ENCODE measurements at regions not wholly inside any gene's neighbourhood (a gene's known extent, or its start where the extent isn't known, plus 50 kb on each side); places are given as distances from the start of the nearest gene placed in this dataset.
"Not testable (repeated sequence)": the region's sequence is repeated elsewhere in the genome, so short reads cannot be mapped to it uniquely, and the experiment has no call there.

DNA sequence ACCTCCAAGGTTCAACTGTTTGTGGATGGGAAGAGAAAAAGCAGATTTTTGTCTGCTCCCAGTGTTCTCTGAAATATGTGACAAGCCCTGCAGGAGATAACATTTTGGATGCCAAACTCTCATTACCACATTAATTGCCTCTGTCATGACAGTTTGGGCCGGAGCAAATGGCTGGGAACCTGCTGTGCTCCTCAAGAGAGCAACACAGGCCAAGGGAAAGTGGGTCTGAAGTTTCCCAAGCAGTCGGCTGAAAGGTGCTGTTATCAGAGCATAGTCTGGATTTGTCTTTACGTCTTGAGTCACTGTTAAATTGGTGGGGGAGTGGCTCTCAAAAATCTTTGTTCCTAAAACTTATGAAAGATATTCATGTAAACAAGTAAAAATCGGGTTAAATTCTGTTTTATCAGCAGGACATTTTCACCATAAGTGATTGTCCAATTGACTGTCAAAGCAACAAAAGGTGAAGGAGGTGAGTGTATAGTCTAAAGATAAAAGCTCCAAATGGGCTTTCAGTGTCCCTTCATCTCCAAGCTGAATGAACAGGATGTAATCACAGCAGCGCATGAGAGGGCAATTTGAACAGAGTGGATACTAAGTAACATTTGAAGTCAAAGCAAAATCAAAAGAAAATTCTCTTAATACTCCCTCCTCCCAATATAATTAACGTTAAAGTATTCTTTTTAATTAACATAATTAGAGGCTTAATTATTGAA is 844.8 kb downstream of the PCDH17 start:
- DNase-seq (ENCODE audit: low read depth in 4 of 4, low spot score in 1 of 4) = no peak

DNA sequence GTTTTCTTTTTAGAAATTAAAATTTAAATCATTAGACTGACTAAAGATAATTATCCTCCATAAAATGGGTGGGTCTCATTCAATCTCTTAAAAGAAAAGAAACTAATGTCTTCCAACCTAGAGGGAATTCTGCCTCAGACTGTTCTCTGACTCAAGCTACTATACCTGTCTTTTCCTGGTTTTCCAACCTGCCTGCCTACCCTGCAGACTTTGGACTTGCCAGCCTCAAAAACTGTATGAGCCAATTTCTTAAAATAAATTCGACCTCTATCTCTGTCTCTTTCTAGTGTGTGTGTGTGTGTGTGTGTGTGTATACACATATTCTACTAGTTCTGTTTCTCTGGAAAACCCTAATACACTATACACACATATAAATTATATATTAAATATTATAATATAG is 847.3 kb downstream of the PCDH17 start:
- DNase-seq (ENCODE audit: low read depth in 4 of 4, low spot score in 1 of 4) = no peak

DNA sequence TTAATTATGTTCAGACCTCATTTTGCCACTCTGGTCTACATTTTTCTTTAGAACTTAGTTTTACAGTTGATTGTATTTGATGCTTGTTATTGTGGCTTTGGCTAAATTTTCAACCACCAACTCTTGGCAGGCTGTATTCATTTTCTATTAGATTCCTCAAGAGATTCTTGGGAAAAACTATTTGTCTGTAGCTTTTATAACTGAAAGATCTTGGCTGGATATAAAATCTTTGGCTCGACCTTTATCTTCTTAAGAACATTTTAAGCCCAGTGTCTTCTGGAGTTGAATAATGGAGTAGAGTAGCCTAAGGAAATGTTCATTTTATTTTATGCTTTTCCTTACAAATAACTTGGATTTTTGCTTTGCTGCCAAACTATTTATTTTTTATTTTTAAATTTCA is 848.5 kb downstream of the PCDH17 start:
- DNase-seq (ENCODE audit: low read depth in 4 of 4, low spot score in 1 of 4) = no peak

DNA sequence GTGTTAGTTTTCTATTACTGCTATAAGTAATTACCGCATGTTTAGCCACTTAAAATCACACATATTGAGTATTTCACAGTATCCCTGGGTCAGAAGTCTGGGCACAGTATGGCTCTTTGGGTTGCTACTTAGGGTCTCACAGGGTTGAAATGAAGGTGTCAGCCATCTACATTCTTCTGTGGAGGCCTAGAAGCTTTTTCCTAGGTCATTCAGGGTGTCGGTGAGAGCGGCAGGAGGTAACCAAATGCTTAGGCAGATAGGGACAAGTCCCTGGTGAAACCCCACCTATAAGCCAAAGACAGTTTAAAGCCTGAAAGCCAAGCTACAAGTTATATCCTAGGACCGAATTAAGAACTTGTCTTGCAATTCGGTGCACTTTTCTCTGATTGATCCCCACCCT is 856.7 kb downstream of the PCDH17 start:
- no peak for DNase-seq (ENCODE audit: low read depth in 4 of 4, low spot score in 1 of 4)

DNA sequence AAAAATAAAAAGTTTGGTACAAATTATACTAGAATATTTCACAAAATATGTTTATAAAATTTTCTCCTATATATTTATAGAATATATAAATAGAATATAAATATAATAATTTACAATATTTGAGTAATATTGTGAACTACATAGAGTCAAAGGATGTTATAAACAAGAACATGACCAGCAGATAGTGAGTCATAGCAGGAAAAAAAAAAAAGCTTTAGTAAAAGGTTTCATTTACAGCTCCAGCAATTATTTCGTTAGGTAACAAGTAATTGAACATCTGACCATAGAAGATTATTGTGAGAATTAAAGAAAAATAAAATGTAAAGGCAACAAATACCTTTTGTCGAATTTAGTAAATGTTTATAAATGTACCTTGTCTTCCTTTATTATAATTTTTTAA is 864.1 kb downstream of the PCDH17 start:
- DNase-seq (ENCODE audit: low read depth in 4 of 4, low spot score in 1 of 4) = no peak

DNA sequence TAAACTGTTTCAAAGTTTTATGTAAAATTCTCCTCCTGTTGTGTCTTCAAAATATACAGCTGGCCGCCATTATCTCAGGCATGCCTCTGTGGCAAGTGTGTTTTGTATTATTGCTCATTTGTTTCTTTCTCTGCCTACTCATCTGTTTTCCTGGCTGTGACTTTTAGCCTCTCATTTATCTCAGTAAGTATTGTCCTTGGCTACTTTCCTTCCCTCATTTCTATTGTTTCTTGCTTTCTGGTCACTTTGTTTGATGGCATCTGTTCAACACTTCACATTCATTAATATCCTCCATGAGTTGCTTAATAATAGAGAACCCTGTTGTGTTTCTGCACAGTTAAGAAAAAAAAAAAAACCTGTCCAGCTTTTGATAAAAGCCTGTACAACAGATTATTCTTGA is 869.4 kb downstream of the PCDH17 start:
- DNase-seq (ENCODE audit: low read depth in 4 of 4, low spot score in 1 of 4) = no peak

DNA sequence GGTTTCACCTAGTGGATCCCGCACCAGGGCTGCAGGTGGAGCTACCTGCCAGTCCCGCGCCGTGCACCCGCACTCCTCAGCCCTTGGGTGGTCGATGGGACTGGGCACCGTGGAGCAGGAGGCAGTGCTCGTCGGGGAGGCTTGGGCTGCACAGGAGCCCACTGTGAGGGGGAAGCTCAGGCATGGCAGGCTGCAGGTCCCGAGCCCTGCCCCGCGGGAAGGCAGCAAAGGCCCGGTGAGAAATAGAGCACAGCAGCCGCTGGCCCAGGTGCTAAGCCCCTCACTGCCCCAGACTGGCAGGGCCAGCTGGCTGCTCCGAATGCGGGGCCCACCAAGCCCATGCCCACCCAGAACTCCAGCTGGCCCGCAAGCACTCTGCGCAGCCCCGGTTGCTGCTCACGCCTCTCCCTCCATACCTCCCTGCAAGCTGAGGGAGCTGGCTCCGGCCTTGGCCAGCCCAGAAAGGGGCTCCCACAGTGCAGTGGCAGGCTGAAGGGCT is 872.7 kb downstream of the PCDH17 start:
- not testable (repeated sequence) for DNase-seq (ENCODE audit: low read depth in 4 of 4, low spot score in 1 of 4)

DNA sequence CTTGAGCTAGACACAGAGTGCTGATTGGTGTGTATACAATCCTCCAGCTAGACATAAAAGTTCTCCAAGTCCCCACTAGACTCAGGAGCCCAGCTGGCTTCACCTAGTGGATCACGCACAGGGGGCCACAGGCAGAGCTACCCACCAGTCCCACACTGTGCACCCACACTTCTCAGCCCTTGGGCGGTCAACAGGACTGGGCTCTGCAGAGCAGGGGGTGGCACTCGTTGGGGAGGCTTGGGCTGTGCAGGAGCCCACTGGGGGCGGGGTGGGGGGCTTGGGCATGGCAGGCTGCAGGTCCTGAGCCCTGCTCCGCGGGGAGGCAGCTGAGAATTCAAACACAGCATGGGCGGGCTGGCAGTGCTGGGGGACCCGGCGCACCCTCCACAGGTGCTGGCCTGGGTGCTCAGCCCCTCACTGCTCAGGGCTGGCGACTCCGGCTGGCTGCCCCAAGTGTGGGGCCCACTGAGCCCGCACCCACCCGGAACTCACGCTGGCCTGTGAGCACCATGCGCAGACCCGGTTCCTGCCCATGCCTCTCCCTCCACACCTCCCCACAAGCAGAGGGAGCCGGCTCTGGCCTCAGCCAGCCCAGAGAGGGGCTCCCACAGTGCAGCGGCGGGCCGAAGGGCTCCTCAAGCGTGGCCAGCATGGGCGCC is 873.8 kb downstream of the PCDH17 start:
- DNase-seq (ENCODE audit: low read depth in 4 of 4, low spot score in 1 of 4) = not testable (repeated sequence)

DNA sequence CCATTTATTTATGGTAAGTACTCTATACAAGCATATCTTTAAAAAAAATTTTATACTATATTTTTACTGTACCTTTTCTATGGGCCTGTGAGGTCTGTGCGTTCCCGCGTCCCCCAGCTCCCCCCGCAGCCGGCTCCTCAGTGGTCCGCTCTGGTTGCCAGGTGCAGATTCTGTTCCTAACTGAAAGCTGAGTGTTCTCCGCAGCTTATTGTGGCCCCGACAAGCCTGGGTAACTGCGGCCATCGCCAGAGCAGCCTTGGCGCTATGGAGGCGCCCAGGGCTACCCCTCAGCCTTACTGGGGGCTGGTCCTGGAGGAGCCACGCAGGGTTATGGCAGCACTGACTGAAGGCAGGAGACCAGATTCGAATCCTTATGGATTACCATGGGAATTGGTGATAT is 896.8 kb downstream of the PCDH17 start:
- no peak for DNase-seq (ENCODE audit: low read depth in 4 of 4, low spot score in 1 of 4)

DNA sequence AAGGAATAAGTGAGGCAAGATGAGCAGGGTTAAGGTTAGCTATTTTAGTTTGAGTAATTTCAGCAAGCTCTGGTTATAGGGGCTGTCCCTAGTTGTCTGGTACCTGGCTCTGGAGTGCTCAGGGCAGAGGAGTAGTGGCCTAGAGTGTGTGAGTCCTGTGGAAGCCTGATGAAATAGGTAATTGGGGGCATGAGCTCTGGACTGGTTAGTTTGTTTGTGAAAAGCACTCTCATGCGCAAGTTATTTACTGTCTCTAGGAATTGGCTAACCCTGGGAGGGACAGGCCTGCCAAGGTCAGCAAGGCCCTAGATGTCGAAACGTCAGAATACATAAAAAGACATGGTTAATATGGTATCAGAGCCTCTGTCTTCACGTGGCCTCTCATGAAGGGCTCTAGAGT is 900.1 kb downstream of the PCDH17 start:
- no peak for DNase-seq (ENCODE audit: low read depth in 4 of 4, low spot score in 1 of 4)

DNA sequence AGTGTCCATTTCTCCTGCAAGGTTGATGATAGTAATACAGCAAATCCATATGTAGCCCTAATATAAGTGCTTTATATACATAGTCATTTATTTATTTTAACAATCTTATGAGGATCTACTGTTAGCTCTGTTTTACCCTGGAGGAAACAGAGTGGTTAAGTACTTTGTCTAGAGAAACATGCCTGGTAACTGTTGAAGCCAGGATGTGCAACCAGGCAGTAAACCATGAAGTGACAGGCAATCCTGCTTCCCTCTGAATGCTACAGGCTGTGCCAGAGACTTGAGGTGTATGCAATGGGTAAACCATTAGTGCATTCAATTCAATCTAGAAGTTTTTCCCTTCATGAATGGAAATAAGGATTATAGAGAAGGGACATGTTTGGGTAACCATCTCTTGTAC is 911.0 kb downstream of the PCDH17 start:
- DNase-seq (ENCODE audit: low read depth in 4 of 4, low spot score in 1 of 4) = no peak

DNA sequence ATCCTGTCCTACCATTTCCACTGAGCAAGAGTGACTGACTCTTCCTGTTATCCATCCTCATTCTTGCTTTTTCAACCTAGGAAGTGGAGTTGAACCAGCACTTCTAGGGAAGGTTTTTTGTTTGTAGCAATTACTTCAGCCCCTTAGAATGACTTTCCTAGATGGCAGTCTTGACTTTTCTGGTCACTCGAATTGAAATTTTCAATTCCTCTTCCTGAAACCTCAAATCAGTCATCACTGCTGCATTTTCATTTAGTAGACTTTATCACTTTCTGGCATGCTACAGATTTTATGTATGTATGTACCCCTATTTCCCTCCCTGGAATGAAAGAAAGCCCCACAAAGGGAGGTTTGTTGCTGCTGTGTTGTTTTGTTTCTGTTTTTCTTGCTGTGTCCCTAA is 915.9 kb downstream of the PCDH17 start:
- DNase-seq (ENCODE audit: low read depth in 4 of 4, low spot score in 1 of 4) = no peak

DNA sequence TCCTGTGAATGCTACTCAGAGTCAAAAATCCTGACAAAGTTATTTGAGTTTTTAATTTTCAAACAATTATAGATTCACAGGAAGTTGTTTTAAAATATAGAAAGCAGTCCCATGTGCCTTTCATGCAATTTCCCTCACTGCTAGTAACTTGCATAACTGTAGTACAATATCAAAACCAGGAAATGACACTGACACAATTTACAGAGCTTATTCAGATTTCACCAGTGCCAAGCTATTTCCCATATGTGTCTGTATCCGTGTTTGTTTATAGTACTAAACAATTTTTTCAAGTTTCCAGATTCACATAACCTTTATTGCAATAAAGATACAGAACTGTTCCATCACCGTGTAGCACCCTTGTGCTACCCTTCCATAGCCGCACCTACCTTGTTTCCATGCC is 934.6 kb downstream of the PCDH17 start:
- DNase-seq (ENCODE audit: low read depth in 4 of 4, low spot score in 1 of 4) = no peak

DNA sequence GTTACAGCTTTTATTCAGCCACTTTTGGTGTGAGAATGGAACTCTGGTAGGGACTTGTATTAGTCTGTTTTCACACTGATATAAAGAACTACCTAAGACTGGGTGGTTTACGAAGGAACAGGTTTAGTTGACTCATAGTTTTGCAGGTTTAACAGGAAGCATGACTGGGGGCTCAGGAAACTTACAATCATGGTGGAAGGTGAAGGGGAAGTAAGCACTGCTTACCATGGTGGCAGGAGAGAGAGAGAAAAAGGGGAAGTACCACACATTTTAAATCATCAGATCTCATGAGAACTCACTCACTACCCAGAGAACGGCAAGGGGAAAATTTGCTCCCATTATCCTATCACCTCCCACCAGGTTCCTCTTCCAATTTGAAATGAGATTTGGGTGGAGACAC is 942.2 kb downstream of the PCDH17 start:
- DNase-seq (ENCODE audit: low read depth in 4 of 4, low spot score in 1 of 4) = no peak

DNA sequence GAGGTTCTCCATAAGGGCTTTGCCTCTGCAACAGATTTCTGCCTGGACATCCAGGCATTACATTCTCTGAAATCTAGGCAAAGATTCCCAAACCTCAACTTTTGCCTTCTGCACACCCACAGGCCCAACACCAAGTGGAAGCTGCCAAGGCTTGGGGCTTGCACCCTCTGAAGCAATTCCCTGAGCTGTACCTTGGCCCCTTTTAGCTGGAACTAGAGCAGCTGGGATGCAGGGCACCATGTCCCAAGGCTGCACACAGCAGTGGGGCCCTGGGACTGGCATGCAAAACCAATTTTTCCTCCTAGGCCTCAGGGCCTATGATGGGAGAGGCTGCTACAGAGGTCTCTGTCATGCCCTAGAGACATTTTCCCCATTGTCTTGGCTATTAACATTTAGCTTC is 943.2 kb downstream of the PCDH17 start:
- no peak for DNase-seq (ENCODE audit: low read depth in 4 of 4, low spot score in 1 of 4)

DNA sequence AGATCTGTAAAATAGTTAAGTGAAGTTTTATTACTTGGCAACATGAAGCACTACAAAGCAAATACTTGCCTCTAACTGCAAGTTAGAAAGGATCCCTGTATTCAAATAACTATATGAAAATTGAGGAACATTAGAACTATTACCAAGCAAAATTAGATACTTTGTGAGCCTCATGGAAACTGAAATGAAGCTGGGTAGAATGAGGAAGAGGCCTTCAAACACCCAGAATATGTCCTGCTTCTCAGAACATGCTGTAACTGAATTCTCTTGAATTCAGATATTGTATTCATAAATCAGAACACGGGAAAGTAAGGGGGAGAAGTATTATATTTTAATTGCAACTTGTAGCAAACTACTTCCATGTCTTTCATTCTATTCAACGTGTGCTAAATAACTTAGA is 947.9 kb downstream of the PCDH17 start:
- no peak for DNase-seq (ENCODE audit: low read depth in 4 of 4, low spot score in 1 of 4)

DNA sequence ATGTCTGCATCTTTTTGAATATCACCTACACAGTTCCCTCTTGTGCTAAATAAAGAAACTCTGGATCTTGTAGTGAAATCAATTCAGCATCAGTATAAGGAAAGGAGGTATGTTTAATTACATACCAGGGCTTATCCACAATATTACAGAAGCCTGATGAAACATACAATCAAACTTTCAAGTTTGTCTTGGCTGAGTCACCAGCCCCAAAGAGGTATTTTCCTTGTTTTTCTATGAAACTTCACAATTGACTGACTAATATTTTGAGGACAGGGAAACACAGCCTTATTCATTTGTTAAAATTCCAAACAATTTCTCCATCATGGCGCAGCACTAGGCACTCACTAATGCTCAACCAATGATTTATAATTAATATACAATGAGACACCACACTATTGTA is 952.4 kb downstream of the PCDH17 start:
- DNase-seq (ENCODE audit: low read depth in 4 of 4, low spot score in 1 of 4) = no peak

DNA sequence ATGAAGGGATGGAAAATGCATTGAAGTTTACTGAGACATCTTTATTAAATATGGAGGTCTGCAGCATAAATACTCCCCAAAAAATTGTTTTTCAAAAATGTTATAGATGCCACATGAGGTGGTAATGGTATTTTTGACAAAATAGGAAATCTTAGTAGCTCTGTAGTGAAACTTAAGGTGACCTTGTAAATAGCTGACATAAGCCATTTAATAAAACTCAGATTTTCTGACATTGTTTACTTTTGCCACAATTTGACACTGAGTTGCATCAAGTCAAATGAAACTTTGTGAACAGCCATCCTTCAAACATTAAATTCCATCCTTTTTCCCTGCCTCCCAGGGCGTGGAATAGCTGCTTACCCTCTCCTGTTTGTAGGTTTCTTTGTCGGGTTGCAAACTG is 953.1 kb downstream of the PCDH17 start:
- no peak for DNase-seq (ENCODE audit: low read depth in 4 of 4, low spot score in 1 of 4)

DNA sequence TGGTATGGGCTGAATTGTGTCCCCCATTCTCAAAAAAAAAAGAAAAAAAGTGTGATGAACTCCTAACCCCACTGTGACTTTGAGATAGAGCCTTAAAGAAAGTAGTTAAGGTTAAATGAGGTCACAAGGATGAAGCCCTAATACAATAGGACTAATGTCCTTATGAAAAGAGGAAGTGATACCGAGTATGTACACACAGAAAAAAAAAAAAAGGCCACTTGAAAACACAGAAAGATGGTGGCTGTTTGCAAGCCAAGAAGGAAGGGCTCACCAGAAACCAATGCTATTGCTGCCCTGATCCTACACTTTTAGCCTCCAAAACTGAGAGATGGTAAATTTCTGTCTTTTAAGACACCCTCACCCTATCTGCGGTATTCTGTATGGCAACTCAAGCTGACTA is 955.6 kb downstream of the PCDH17 start:
- no peak for DNase-seq (ENCODE audit: low read depth in 4 of 4, low spot score in 1 of 4)

DNA sequence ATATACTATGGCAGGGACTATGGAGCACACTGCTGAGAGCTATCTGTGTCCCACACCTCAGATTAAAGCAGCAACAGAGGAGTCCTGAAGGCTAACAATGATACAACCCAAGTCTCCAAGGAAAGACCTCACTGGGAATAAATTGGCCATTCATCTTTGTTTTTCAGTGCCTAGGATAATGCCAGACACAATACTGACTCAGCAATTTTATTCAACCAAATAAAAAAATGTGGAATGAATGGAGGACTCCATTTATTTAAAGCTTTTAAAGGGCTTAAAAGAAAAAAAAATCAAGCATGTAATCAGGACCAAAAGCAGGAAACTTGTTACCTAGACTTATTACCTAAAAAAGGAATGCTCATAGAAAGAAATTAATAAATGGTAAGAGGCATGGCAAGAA is 960.5 kb downstream of the PCDH17 start:
- DNase-seq (ENCODE audit: low read depth in 4 of 4, low spot score in 1 of 4) = no peak

DNA sequence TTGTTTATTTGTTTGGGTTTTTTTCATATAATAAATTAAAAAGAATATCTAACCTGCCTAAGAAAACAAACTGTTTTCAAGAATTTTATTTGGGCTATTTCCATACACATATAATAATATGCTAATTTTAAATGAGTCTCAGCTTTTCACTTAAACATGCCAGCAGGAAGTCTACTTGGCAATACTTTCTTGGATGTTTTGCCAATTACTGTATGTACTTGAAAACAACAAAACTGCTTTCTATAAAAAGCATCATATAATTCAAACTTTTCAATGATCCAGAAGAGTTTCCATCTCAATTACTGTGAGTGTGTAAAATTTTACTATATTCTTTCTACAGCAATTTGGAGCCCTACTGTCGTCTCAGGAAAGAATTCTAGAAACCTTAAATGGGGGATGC is 961.2 kb downstream of the PCDH17 start:
- no peak for DNase-seq (ENCODE audit: low read depth in 4 of 4, low spot score in 1 of 4)

DNA sequence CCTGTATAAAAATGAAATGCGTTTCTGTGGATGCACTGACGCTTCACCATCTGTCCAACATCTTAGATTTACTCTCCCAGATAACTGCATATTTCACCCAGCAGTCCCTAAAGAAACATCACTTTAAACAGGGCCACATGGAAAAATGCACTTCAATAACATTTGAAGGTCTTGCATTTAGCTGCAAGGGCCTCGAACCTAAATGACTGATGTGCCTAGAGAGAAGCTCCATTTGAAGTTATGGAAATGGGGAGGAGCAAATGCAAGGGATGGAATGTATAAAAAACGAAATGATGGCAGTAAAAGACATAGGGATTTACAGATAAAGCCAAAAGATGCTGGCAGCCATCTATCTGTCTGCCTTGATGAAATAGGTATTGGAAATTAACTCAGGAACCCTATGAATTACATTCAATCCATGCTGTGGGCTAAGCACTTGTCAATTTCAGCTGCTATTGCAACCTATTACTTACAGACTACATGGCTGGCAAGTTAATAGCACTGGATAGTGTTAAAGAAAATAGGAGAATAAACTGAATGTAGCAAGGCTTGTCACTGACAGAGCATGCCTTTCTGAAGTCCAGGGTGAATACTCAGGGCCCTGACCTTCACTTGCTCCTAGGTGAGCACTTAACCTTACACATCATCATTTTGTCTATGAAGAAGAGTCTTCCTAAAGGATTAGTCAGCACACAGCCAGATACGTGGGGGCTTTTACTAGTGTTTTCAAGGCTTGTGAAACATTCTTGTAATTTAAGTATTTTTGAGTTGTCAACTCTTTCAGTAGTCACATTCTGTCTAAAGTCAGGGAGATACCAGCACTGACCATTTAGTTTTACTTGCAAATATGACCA is 963.4 kb downstream of the PCDH17 start:
- no peak for DNase-seq (ENCODE audit: low read depth in 4 of 4, low spot score in 1 of 4)
